ENCODE measurements at regions not wholly inside any gene's neighbourhood (a gene's known extent, or its start where the extent isn't known, plus 50 kb on each side); places are given as distances from the start of the nearest gene placed in this dataset.

GRCh38 chr2:204031056-204031455 is 94.5 kb downstream of the ICOS start:
- FAIRE-seq (no peak), ATAC-seq (no peak), DNase-seq (ENCODE audit: low read depth in 1 of 2, low spot score in 1 of 2) (no peak)
- TF ChIP-seq RFX5 (IDR thresholded peaks at IDR 0.05) (no peak), EHF (CRISPR knock-in tag; IDR thresholded peaks at IDR 0.05) (no peak), PBX3 (IDR thresholded peaks at IDR 0.05) (no peak), MYC (IDR thresholded peaks at IDR 0.05; ENCODE audit: borderline replicate concordance, low read length) (no peak)
- POLR2A ChIA-PET = no interaction called here
- H3K27ac ChIP-seq = no peak overlapping the region
- H3K4me2 ChIP-seq = no peak overlapping the region
- no peaks in the 10 kb centered on the region for H3K4me1 ChIP-seq
- no peaks in the 10 kb centered on the region for H3K9me3 ChIP-seq
- WGBS (ENCODE audit: missing lambda C conversion rate) = 5% methylated on average over 4 of the region's 4 CpGs
- no peak overlapping the region for H3K4me3 ChIP-seq
- CTCF ChIA-PET = no interaction called here

DNA sequence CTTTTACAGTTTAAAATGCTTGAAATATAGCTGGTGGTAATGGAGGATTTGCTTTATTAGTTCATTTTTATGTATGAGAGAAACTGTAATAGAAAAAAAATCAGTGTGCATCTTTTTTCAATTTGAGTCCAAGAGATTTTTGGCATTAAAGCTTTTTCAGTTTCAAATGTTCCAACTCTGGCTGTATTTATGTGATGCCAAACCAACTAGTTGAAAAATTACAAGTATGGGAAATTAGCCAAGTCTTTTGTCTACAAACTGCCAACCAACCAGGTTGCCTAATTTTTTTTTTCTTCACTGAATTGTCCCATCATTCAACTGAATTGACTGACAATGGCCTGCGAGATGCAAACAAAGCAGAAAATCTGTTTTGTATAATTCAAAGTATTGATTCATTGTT is 95.7 kb downstream of the ICOS start:
- H3K27ac ChIP-seq = no peak overlapping the region
- 55% methylated on average over 1 of the region's 1 CpG for WGBS (ENCODE audit: missing lambda C conversion rate)
- no peaks in the 10 kb centered on the region for H3K9me3 ChIP-seq
- FAIRE-seq (no peak), DNase-seq (ENCODE audit: low read depth in 1 of 2, low spot score in 1 of 2) (no peak), ATAC-seq (no peak)
- no peak overlapping the region for H3K4me3 ChIP-seq
- CTCF ChIA-PET = no interaction called here
- H3K4me2 ChIP-seq = no peak overlapping the region
- POLR2A ChIA-PET = no interaction called here
- no peak for TF ChIP-seq KDM5A (IDR thresholded peaks at IDR 0.05)
- no peak for TF ChIP-seq ZNF302 (CRISPR knock-in tag; IDR thresholded peaks at IDR 0.05)
- no peaks in the 10 kb centered on the region for H3K4me1 ChIP-seq

- Histone ChIP-seq H3K9me3 (no peaks in the 10 kb centered on the region), H3K27ac (no peak overlapping the region), H3K4me1 (no peaks in the 10 kb centered on the region), H3K4me2 (no peak overlapping the region), H3K4me3 (no peak overlapping the region)
- 73% methylated on average over 8 of the region's 8 CpGs for WGBS (ENCODE audit: missing lambda C conversion rate)
- no peak for ATAC-seq
- ChIA-PET POLR2A (no interaction called here), CTCF (no interaction called here)
- TF ChIP-seq EHF (CRISPR knock-in tag; IDR thresholded peaks at IDR 0.05) (no peak), KDM1A (IDR thresholded peaks at IDR 0.05; ENCODE audit: low read depth) (no peak), ZNF302 (CRISPR knock-in tag; IDR thresholded peaks at IDR 0.05) (no peak), ZFP36 (IDR thresholded peaks at IDR 0.05; ENCODE audit: borderline replicate concordance, partially characterized antibody) (no peak), CEBPB (IDR thresholded peaks at IDR 0.05) (no peak), NFE2L2 (conservative IDR thresholded peaks at IDR 0.05; ENCODE audit: low read length) (no peak), CHD4 (IDR thresholded peaks at IDR 0.05; ENCODE audit: borderline replicate concordance) (no peak), SMC3 (IDR thresholded peaks at IDR 0.05) (no peak), EP300 (IDR thresholded peaks at IDR 0.05) (no peak), KDM5A (IDR thresholded peaks at IDR 0.05) (no peak), ESRRA (IDR thresholded peaks at IDR 0.05; ENCODE audit: borderline replicate concordance, low read length) (no peak)
- FAIRE-seq = no peak
- no peak for DNase-seq (ENCODE audit: low read depth in 1 of 2, low spot score in 1 of 2)
Measured at GRCh38 chr2:204033611-204034495, 97.3 kb downstream of the ICOS start.

DNA sequence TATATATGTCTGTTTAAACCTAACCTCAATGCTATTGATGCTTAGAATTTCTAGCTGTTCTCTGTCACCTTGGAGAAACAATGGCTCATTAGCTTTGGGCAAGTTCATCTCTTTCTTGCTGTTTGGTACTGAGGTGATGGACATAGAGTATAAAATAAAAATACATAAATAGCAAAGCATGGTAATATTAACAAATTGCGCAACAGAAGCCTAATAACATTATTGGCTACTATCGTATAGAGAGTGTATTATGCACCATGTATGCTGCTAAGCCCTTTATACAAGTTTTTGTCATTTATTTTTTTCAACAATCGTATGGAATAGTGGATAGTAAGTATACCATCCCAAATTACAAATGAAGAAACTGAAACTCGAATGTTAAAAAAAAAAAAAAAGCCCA is 100.1 kb downstream of the ICOS start:
- Histone ChIP-seq H3K4me2 (no peak overlapping the region), H3K4me1 (no peaks in the 10 kb centered on the region), H3K27ac (no peak overlapping the region), H3K9me3 (no peaks in the 10 kb centered on the region), H3K4me3 (no peak overlapping the region)
- TF ChIP-seq CEBPB (IDR thresholded peaks at IDR 0.05) (peak in 1 of 2 experiments; percentile 56; a peak in 1 of 4 replicates), POLR2A (IDR thresholded peaks at IDR 0.05; ENCODE audit: low read length) (no peak)
- 19% methylated on average over 4 of the region's 4 CpGs for WGBS (ENCODE audit: missing lambda C conversion rate)
- no peak for ATAC-seq
- POLR2A ChIA-PET = no interaction called here
- DNase-seq (ENCODE audit: low read depth in 1 of 2, low spot score in 1 of 2) = no peak
- no peak for FAIRE-seq
- CTCF ChIA-PET = interaction anchor here (1.1 kb wide), 1 partner anchor 23 kb away, joined by 3 read pairs; no protein-coding TSS in a partner anchor

DNA sequence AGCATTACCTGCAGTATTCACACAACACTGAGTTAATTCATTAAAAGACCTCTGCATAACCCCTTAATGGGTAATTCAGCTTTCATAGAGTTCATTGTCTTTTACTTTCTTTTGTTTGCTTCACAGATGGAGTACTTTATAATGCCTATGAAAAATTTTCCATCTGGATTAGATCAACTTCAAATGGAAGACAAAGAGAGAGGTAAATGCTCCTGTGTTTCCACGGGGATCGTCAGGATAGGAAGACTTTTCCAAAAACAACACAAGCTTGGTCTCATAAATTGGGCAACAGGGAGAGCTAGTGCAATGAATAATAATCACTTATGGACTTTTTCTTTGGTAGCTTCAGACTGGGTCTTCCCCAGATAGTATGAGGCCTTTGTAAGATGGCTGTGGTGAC is 100.7 kb downstream of the ICOS start:
- H3K4me3 ChIP-seq = no peak overlapping the region
- H3K9me3 ChIP-seq = no peaks in the 10 kb centered on the region
- no peaks in the 10 kb centered on the region for H3K4me1 ChIP-seq
- TF ChIP-seq ELK1 (IDR thresholded peaks at IDR 0.05; ENCODE audit: low read depth, low read length) (no peak), FOXS1 (CRISPR knock-in tag; IDR thresholded peaks at IDR 0.05) (no peak), ESRRA (IDR thresholded peaks at IDR 0.05; ENCODE audit: borderline replicate concordance, low read length) (no peak), PHF8 (IDR thresholded peaks at IDR 0.05; ENCODE audit: borderline replicate concordance, low read depth) (no peak)
- ATAC-seq (no peak), FAIRE-seq (no peak), DNase-seq (ENCODE audit: low read depth in 1 of 2, low spot score in 1 of 2) (no peak)
- H3K27ac ChIP-seq = no peak overlapping the region
- ChIA-PET POLR2A (no interaction called here), CTCF (interaction anchor here (1.1 kb wide), 1 partner anchor 23 kb away, joined by 3 read pairs; no protein-coding TSS in a partner anchor)
- H3K4me2 ChIP-seq = no peak overlapping the region
- WGBS (ENCODE audit: missing lambda C conversion rate) = 4% methylated on average over 2 of the region's 2 CpGs
